ENCODE measurements at regions not wholly inside any gene's neighbourhood (a gene's known extent, or its start where the extent isn't known, plus 50 kb on each side); places are given as distances from the start of the nearest gene placed in this dataset.

GRCh38 chr10:60511477-60512229 lies 122.0 kb upstream of the ANK3 start:
- H3K27me3 ChIP-seq, result no peaks in the 10 kb centered on the region
- H3K4me1 ChIP-seq (replicated peaks in 1 of 2), result no peaks in the 10 kb centered on the region
- no peaks in the 10 kb centered on the region for H3K36me3 ChIP-seq (replicated peaks in 1 of 2)
- H3K9me3 ChIP-seq (replicated peaks in 1 of 3), result no peaks in the 10 kb centered on the region
- 46 to 70% (median 60%) methylated on average over 2 of the region's 2 CpGs for WGBS, 4 donors
- DNase-seq, result no peak
- H3K27ac ChIP-seq, result no peak overlapping the region
- TF ChIP-seq, protein P1, sequence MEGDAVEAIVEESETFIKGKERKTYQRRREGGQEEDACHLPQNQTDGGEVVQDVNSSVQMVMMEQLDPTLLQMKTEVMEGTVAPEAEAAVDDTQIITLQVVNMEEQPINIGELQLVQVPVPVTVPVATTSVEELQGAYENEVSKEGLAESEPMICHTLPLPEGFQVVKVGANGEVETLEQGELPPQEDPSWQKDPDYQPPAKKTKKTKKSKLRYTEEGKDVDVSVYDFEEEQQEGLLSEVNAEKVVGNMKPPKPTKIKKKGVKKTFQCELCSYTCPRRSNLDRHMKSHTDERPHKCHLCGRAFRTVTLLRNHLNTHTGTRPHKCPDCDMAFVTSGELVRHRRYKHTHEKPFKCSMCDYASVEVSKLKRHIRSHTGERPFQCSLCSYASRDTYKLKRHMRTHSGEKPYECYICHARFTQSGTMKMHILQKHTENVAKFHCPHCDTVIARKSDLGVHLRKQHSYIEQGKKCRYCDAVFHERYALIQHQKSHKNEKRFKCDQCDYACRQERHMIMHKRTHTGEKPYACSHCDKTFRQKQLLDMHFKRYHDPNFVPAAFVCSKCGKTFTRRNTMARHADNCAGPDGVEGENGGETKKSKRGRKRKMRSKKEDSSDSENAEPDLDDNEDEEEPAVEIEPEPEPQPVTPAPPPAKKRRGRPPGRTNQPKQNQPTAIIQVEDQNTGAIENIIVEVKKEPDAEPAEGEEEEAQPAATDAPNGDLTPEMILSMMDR (IDR thresholded peaks at IDR 0.05), result no peak
- no peak for TF ChIP-seq POLR2A (IDR thresholded peaks at IDR 0.05)
- intact Hi-C loops (cut with DNase I), result no loop called here
- H3K4me3 ChIP-seq, result no peak overlapping the region

DNA sequence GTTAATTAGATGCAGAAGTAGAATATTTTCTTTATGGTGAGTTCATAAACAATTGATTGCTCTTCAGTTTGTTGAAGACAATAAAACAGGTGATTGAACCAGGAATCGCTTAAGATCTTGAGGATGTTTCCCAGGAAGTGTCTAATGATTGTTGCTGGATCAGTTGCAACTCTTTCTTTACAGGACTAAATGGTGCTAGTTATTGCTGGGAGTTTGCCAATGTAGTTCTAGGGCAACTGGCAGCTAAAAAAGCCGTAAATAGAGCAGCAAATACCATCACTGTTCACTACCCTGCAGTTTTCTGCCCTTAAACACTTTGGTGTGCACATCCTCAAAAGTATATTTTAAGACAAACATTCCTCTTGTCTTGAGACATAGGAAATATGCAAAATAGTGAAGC lies 119.2 kb upstream of the ANK3 start:
- intact Hi-C loops (cut with DNase I), result no loop called here
- TF ChIP-seq POLR2A (IDR thresholded peaks at IDR 0.05), result no peak
- TF ChIP-seq, protein P1 (IDR thresholded peaks at IDR 0.05), result no peak
- H3K27ac ChIP-seq, result no peak overlapping the region
- no peaks in the 10 kb centered on the region for H3K4me1 ChIP-seq (replicated peaks in 1 of 2)
- no peak overlapping the region for H3K4me3 ChIP-seq
- WGBS, 4 donors, result 79 to 86% (median 83%) methylated on average over 2 of the region's 2 CpGs
- H3K9me3 ChIP-seq (replicated peaks in 1 of 3), result no peaks in the 10 kb centered on the region
- no peaks in the 10 kb centered on the region for H3K27me3 ChIP-seq
- DNase-seq, result no peak
- H3K36me3 ChIP-seq (replicated peaks in 1 of 2), result no peaks in the 10 kb centered on the region

GRCh38 chr10:60508037-60508436 lies 118.4 kb upstream of the ANK3 start:
- no peaks in the 10 kb centered on the region for H3K27me3 ChIP-seq
- WGBS, 4 donors, result 90 to 94% (median 91%) methylated on average over 3 of the region's 3 CpGs
- no peak for TF ChIP-seq POLR2A (IDR thresholded peaks at IDR 0.05)
- TF ChIP-seq, protein P1 (IDR thresholded peaks at IDR 0.05), result no peak

DNA sequence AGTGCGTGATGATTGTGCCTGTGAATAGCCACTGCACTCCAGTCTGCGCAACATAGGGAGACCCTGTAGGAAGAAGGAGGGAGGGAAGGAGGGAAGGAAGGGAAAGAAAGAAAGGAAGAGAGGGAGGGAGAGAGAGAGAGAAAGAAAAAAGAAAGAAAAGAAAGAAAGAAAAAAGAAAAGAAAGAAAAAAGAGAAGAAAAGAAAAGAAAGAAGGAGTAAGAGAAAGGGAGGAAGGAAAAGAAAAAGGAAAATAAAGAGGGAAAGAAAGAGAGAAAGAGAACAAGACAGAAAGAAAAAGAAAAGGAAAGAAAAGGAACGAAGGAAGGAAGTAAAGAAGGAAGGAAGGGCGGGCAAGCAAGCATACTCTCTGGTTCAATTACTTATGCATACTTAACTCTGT lies 112.9 kb upstream of the ANK3 start:
- WGBS, 4 donors, result 91 to 99% (median 97%) methylated on average over 4 of the region's 4 CpGs
- intact Hi-C loops (cut with DNase I), result no loop called here
- no peak for DNase-seq

More at GRCh38 chr10:60508037-60508436, 118.4 kb upstream of the ANK3 start:
- Histone ChIP-seq H3K9me3 (replicated peaks in 1 of 3) (no peaks in the 10 kb centered on the region), H3K27ac (no peak overlapping the region), H3K4me3 (no peak overlapping the region), H3K36me3 (replicated peaks in 1 of 2) (no peaks in the 10 kb centered on the region), H3K4me1 (replicated peaks in 1 of 2) (no peaks in the 10 kb centered on the region)
- intact Hi-C loops (cut with DNase I), result no loop called here
- DNase-seq, result no peak

More for the DNA sequence above, 112.9 kb upstream of the ANK3 start:
- no peak overlapping the region for H3K27ac ChIP-seq
- no peaks in the 10 kb centered on the region for H3K27me3 ChIP-seq
- no peaks in the 10 kb centered on the region for H3K36me3 ChIP-seq (replicated peaks in 1 of 2)
- TF ChIP-seq POLR2A (IDR thresholded peaks at IDR 0.05), result no peak
- TF ChIP-seq, protein P1 (IDR thresholded peaks at IDR 0.05), result no peak
- H3K4me3 ChIP-seq, result no peak overlapping the region
- no peaks in the 10 kb centered on the region for H3K4me1 ChIP-seq (replicated peaks in 1 of 2)
- H3K9me3 ChIP-seq (replicated peaks in 1 of 3), result no peaks in the 10 kb centered on the region

Data from adrenal gland (tissue), 9 donors.